SH-SY5Y (cell line): ENCODE measurements at regions not wholly inside any gene's neighbourhood (a gene's known extent, or its start where the extent isn't known, plus 50 kb on each side); places are given as distances from the start of the nearest gene placed in this dataset.

Experiments used
- GATA2 ChIP-seq: IDR thresholded peaks from 2 replicates; pipeline ENCODE4 v1.6.1; 2011; ENCODE audit warnings: mild to moderate bottlenecking, low read depth, low read length
- GATA3 ChIP-seq: IDR thresholded peaks from 2 replicates; pipeline ENCODE4 v1.6.1; 2011; ENCODE audit warnings: low read depth, mild to moderate bottlenecking, low read length, moderate library complexity

DNA sequence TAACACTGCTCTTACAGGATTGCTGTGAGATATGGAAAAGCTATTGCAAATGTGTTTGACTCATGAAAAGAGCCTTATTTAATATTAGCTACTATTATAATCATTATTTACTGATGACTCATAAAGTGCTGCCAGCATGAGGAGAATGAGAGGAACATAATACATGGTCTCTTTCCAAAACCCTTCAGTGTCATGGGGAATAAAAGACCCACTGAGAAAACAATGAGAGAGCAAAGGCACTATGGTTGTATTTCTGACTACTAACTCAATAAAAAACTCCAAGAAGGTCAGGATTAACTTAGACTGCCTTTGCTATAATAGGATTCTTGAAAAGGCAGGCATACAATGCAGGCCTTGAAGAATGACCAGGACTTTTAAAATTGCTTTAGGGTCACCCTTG, 633.5 kb downstream of the DTWD2 start:
- TF ChIP-seq GATA3 (no peak), GATA2 (no peak)
